IMR-90 (cell line): ENCODE measurements at regions not wholly inside any gene's neighbourhood (a gene's known extent, or its start where the extent isn't known, plus 50 kb on each side); places are given as distances from the start of the nearest gene placed in this dataset.
"Not testable (repeated sequence)": the region's sequence is repeated elsewhere in the genome, so short reads cannot be mapped to it uniquely, and the experiment has no call there.

Experiments
- ATAC-seq: fragments of 200-7000 bp; cut with Tn5 transposase; 2 replicates; pipeline ENCODE4 v1.9.1; 2020; ENCODE audit warnings: low read depth, mild to moderate bottlenecking, moderate library complexity
- BruUV-seq: library from RNA; stranded (reverse); fragments of 400-500 nt; replicated peaks from 2 replicates; lab custom pipeline; 2021; lab: Mats Ljungman, UMichigan
- CTCF ChIA-PET: fragments of 300-600 bp; formaldehyde crosslinking; extraction: SDS; loops from one replicate; lab custom pipeline; 2021; ENCODE audit warnings: antibody characterized with exemption; lab: Yijun Ruan, JAX
- POLR2A ChIA-PET: fragments of 300-600 bp; sonication (Branson Sonifier 250); formaldehyde crosslinking; loops from one replicate; lab custom pipeline; 2022; ENCODE audit warnings: antibody characterized with exemption; ENCODE audit not compliant: unreplicated experiment; lab: Charles Lee
- DNase-seq: peaks from one replicate; pipeline ENCODE4 v3.0.0; 2013
- H2AFZ ChIP-seq: replicated peaks from 2 replicates; pipeline ENCODE3; 2013; ENCODE audit warnings: low read length, mild to moderate bottlenecking; ENCODE audit not compliant: poor library complexity
- H2AK5ac ChIP-seq: 2 replicates; pipeline ENCODE4 v1.6.1; 2013; ENCODE audit warnings: low read depth, low read length, inconsistent platforms
- H2AK9ac ChIP-seq: replicated peaks from 2 replicates; pipeline ENCODE3; 2013; ENCODE audit warnings: mild to moderate bottlenecking, low read depth, low read length, moderate library complexity; ENCODE audit not compliant: poor library complexity
- H2BK120ac ChIP-seq: 2 replicates; pipeline ENCODE4 v1.6.1; 2013; ENCODE audit warnings: low read depth, low read length, inconsistent platforms
- H2BK15ac ChIP-seq: 3 replicates; pipeline ENCODE4 v1.6.1; 2013; ENCODE audit warnings: low read depth, low read length, inconsistent platforms
- H2BK20ac ChIP-seq: 2 replicates; pipeline ENCODE4 v1.6.1; 2013; ENCODE audit warnings: low read depth, mild to moderate bottlenecking, inconsistent platforms, low read length, moderate library complexity
- H2BK5ac ChIP-seq: 2 replicates; pipeline ENCODE4 v1.6.1; 2013; ENCODE audit warnings: mild to moderate bottlenecking, low read depth, low read length, inconsistent platforms; ENCODE audit not compliant: poor library complexity, severe bottlenecking
- H3K14ac ChIP-seq: replicated peaks from 2 replicates; pipeline ENCODE4 v1.6.1; 2013; ENCODE audit warnings: low read depth, low read length, inconsistent platforms
- H3K18ac ChIP-seq: 2 replicates; pipeline ENCODE4 v1.6.1; 2013; ENCODE audit warnings: low read depth, low read length, control low read depth
- H3K23ac ChIP-seq: 2 replicates; pipeline ENCODE4 v1.6.1; 2013; ENCODE audit warnings: low read depth, low read length, inconsistent platforms
- H3K27ac ChIP-seq: 2 replicates; pipeline ENCODE4 v1.5.1; 2013; ENCODE audit warnings: mild to moderate bottlenecking, control low read depth, low read length; ENCODE audit not compliant: insufficient read depth
- H3K27me3 ChIP-seq: 2 replicates; pipeline ENCODE4 v1.6.1; 2013; ENCODE audit warnings: low read length; ENCODE audit not compliant: control insufficient read depth, insufficient read depth
- H3K36me3 ChIP-seq: 2 replicates; pipeline ENCODE4 v1.6.1; 2013; ENCODE audit warnings: low read length, mixed read lengths; ENCODE audit not compliant: control insufficient read depth, insufficient read depth
- H3K4ac ChIP-seq: 2 replicates; pipeline ENCODE4 v1.6.1; 2013; ENCODE audit warnings: low read depth, low read length, inconsistent platforms
- H3K4me1 ChIP-seq: 2 replicates; pipeline ENCODE4 v1.6.1; 2013; ENCODE audit warnings: low read length, mixed read lengths; ENCODE audit not compliant: control insufficient read depth, insufficient read depth
- H3K4me2 ChIP-seq: 2 replicates; pipeline ENCODE4 v1.6.1; 2013; ENCODE audit warnings: low read depth, mild to moderate bottlenecking, control low read depth, low read length, moderate library complexity
- H3K4me3 ChIP-seq: 2 replicates; pipeline ENCODE4 v1.5.1; 2013; ENCODE audit warnings: low read depth, mild to moderate bottlenecking, control low read depth, low read length, moderate library complexity; ENCODE audit not compliant: insufficient read depth
- H3K56ac ChIP-seq: 2 replicates; pipeline ENCODE4 v1.6.1; 2013; ENCODE audit warnings: low read length, inconsistent platforms; ENCODE audit not compliant: insufficient read depth; ENCODE audit errors: extremely low read depth
- H3K79me1 ChIP-seq, 2 experiments: 2 replicates each; pipeline ENCODE4 v1.6.1; 2013; ENCODE audit warnings: low read length in 2 of 2, inconsistent platforms in 1 of 2, low read depth in 1 of 2
- H3K9ac ChIP-seq: 2 replicates; pipeline ENCODE4 v1.6.1; 2013; ENCODE audit warnings: low read depth, low read length, control low read depth
- H3K9me1 ChIP-seq: 2 replicates; pipeline ENCODE4 v1.6.1; 2013; ENCODE audit warnings: low read length, inconsistent platforms; ENCODE audit not compliant: insufficient read depth
- H3K9me3 ChIP-seq: 2 replicates; pipeline ENCODE4 v1.6.1; 2013; ENCODE audit warnings: low read length; ENCODE audit not compliant: control insufficient read depth, insufficient read depth
- H4K20me1 ChIP-seq: 2 replicates; pipeline ENCODE4 v1.6.1; 2013; ENCODE audit warnings: low read length, inconsistent platforms; ENCODE audit not compliant: insufficient read depth
- H4K5ac ChIP-seq: 2 replicates; pipeline ENCODE4 v1.6.1; 2013; ENCODE audit warnings: mild to moderate bottlenecking, low read depth, low read length, control low read depth
- H4K8ac ChIP-seq, 2 experiments: 2 replicates each; pipeline ENCODE4 v1.6.1; 2013; ENCODE audit warnings: low read depth in 2 of 2, low read length in 2 of 2, control low read depth in 1 of 2, inconsistent platforms in 1 of 2
- H4K91ac ChIP-seq: 2 replicates; pipeline ENCODE4 v1.6.1; 2013; ENCODE audit warnings: low read depth, low read length, inconsistent platforms; ENCODE audit not compliant: insufficient read depth
- WGBS, 2 experiments: methylation state at CpG; one replicate each; pipeline versions ENCODE4 v1.1.5 to v1.1.7; 2013; ENCODE audit warnings: missing lambda C conversion rate in 2 of 2; ENCODE audit not compliant: insufficient read length in 1 of 2; ENCODE audit errors: extremely low coverage in 2 of 2; 5-methylcytosine and 5-hydroxymethylcytosine counted together
- dilution Hi-C: fragments of 300-500 bp; cut with HindIII; formaldehyde crosslinking; loops from one replicate; pipeline ENCODE4 v1.14.3; 2018; ENCODE audit warnings: low sequenced_read_pairs; ENCODE audit not compliant: unreplicated experiment
- in situ Hi-C: fragments of 300-500 bp; cut with MboI; formaldehyde crosslinking; loops from 3 replicates; pipeline ENCODE4 v1.14.3; 2019; ENCODE audit warnings: low sequenced_read_pairs, inconsistent platforms, mixed read lengths
- intact Hi-C: fragments of 100-400 bp; cut with micrococcal nuclease; formaldehyde crosslinking; loops from 2 replicates; pipeline ENCODE4 v1.10.0; 2022

DNA sequence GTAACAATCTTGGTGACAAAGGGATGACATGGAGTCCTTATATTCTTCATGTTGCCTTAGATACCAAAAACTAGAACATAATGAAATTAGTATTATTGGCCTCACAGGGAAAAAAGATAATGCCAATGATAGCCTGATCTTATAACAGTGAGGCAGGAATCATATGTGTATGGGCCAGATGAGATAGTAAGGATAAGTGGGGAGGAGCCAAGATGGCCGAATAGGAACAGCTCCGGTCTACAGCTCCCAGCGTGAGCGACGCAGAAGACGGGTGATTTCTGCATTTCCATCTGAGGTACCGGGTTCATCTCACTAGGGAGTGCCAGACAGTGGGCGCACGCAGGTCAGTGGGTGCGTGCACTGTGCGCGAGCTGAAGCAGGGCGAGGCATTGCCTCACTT lies 1543.4 kb downstream of the OLFM4 start:
- BruUV-seq, H3K27ac ChIP-seq, H3K9me3 ChIP-seq, intact Hi-C loops, H4K91ac ChIP-seq, H4K8ac ChIP-seq, H3K14ac ChIP-seq, H4K20me1 ChIP-seq, H3K9ac ChIP-seq, H3K4me1 ChIP-seq, H4K5ac ChIP-seq, H3K27me3 ChIP-seq, H2AK5ac ChIP-seq, H3K9me1 ChIP-seq, H2BK120ac ChIP-seq, H3K79me1 ChIP-seq, H3K18ac ChIP-seq, H2BK5ac ChIP-seq, CTCF ChIA-PET, H3K4ac ChIP-seq, ATAC-seq, H2BK20ac ChIP-seq, H3K23ac ChIP-seq, H2AFZ ChIP-seq, H3K4me2 ChIP-seq, H3K36me3 ChIP-seq, H3K4me3 ChIP-seq, dilution Hi-C loops, in situ Hi-C loops, H2AK9ac ChIP-seq, H3K56ac ChIP-seq, H2BK15ac ChIP-seq, POLR2A ChIA-PET, DNase-seq: not testable (repeated sequence)
- 20% methylated on average over 1 of the region's 13 CpGs; no CpG with 5 or more reads in 1 of the 2 experiments for WGBS, 2 experiments
